T-helper 1 cell (primary cell): ENCODE measurements at regions not wholly inside any gene's neighbourhood (a gene's known extent, or its start where the extent isn't known, plus 50 kb on each side); places are given as distances from the start of the nearest gene placed in this dataset.

Experiments
- DNase-seq, 5 donors: peaks; one replicate each; pipeline ENCODE4 v3.0.0-alpha.2; 2012 to 2020

DNA sequence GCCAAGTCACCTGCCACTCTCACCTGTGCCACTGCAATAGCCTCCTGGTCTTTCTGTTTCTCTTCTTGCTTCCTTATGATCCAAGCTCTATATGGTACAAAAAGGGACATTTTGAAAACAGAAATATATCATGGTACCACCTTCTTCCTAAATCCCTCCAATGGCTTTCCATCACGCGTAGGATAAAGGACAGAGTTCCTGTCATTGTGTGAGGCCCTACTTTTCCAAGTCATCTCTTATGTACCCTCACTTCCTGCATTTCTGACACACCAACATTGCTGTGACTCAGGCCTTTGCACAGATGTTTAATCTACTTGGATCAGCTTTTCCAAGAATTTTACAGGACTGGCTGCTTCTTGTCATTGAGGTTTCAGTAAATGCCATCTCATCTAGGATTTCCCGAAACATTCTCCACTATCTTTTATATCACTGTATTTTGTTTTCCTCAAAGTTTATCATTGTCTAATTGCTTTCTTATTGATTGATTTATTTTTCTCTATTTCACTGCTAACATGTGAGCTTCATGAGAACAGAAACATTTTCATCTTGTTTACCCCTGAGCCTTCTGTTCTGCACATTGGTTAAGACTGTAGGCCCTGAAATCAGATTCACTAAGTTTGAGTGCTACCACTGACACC, 426.1 kb upstream of the FANCL start:
- DNase-seq: no peak

- no peak for DNase-seq
Observed at GRCh38 chr2:58666323-58666970, 425.3 kb upstream of the FANCL start.

DNA sequence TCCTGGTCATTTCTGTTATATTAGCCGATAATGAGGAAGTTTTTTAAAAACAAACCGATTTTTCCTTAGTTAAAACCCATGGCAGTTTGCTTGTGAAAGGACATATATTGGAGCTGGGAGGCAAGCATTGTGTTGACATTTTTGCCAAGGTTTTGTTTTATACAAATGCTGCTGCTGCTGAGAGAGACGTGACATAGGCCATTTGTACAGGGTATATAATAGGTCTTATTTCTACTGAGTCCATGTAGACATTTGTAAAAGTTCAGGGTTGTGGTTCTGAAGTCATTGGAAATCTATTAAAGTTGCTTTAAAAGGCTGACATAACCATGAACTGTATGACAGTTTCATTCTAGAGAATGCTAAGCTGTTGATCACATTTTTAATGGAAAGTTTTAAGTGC, 424.0 kb upstream of the FANCL start:
- DNase-seq: no peak

- no peak for DNase-seq
Observed at GRCh38 chr2:58664523-58665151, 423.5 kb upstream of the FANCL start.

GRCh38 chr2:58660046-58660445, 418.9 kb upstream of the FANCL start:
- no peak for DNase-seq

DNA sequence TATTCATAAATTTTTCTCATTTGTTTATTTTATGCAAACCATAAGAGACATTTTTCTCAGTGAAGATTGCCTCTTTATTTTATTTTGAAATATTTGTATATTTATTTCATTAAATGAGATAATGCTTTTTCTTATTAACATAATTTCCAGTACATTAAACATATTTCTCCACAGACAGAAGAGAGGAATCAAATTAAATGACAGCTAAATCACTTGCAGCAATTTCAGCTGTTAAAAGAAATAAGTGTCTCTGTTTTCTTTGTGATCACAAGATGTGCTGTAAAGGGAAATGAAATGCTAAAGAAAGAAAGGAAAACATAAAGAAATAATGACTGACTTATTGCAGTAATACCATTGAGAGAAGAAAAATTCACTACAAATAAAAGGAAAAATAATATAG, 414.0 kb upstream of the FANCL start:
- DNase-seq: no peak

GRCh38 chr2:58651930-58652329, 410.8 kb upstream of the FANCL start:
- no peak for DNase-seq

GRCh38 chr2:58650781-58651180, 409.7 kb upstream of the FANCL start:
- DNase-seq: no peak

DNA sequence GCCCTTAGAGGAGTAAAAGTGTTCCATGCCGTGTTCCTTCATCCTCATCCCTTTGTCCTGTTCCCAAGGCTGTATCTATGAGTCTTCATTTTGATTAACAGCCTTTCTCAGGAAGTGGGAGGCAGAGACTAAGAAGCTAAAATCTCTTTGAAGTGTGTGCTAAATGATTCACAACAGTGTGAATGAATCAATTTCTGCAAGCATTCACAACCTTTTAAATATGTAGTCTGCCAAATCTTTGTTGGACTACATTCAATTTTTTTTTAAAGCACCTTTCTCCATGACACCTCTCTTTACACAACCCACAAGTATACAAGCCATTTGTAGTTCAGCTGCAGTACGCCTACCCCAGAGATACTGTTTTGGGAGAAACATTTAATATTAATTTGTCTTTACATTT, 408.6 kb upstream of the FANCL start:
- no peak for DNase-seq

DNA sequence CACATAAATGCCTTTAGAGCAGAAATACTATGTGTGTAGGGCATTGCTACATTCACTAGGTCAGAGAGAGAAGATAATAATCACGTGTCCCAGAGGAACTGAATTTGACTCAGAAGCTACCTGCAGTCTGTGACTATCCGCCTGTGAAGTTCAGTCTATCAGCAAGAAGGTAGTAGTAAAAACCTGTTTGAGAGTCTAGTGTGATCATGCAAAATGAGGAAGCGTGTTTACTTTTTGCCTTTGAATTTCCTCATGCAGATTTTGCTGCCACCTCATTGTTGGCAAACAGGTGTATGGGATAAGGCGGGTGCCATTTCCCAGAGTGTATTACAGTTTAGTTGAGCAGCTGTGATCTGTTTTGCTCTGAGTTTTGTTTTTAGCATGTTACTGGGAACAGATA, 403.9 kb upstream of the FANCL start:
- DNase-seq: no peak

DNA sequence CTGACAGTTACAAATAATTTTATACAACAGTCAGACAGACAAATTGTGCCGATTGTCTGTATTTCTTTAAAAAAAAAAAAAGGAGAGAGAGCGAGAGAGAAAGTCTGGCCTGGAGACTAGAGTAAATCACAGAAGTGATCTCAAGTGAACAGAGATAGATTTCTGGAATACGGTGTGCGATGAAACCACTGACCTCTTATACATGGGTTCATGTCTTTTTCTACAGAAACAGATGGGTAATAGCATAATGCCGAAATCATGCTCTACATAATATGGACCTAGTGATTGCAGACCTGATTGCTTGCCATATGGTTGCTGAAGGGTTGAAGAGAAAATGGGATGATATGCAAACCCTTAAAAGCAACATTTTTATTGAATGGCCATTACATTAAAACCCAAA, 403.3 kb upstream of the FANCL start:
- DNase-seq: no peak

- DNase-seq: no peak
Observed at GRCh38 chr2:58641001-58641400, 399.9 kb upstream of the FANCL start.

GRCh38 chr2:58640042-58640441, 398.9 kb upstream of the FANCL start:
- DNase-seq: no peak

DNA sequence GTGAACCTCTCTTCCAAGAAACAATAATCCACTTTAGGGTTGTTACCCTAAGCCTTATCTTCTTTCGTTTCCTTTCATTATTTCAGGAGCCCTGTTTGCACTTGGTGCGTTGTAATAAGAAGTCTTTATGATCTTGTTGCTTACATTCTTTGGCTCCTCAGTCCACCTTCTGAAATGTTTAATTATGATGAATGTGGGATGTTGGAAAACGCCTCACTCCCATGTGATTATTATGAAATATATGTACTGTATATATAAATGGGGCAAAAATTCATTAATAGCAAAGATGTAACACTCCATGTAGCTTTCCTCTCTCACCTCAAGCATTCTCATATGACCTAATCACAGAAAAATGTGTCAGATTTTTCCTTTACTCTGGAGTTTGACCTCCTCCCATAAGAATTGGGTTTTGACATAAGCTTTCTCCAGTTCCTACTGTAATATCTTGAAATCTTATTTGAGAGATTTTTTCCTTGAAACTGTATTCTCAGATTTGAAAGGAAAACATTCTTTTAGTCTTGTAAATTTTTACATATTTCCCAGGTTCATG, 397.2 kb upstream of the FANCL start:
- DNase-seq: no peak

GRCh38 chr2:58636872-58637271, 395.7 kb upstream of the FANCL start:
- DNase-seq: no peak

- no peak for DNase-seq
Observed at GRCh38 chr2:58635801-58636375, 394.8 kb upstream of the FANCL start.

- no peak for DNase-seq
Observed at GRCh38 chr2:58634653-58635370, 393.7 kb upstream of the FANCL start.

GRCh38 chr2:58633613-58634365, 392.7 kb upstream of the FANCL start:
- DNase-seq: no peak

DNA sequence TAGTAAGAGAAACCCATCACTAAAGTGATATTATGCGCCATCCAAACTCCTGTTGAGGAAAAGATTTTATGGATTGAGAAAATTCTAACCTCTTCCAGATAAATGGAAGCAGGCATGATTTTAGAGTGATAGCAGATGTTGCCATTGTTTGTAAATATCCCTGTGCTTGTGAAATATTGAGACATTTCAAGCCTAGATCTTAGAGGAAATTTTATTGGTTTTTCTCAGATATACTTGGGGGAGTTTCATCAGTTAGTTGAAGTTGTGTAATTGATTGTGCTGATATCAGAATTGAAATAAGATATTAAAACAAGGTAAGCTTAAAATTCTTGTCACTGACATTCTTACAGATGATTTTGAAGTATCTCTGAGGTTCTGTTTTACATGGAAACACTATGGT, 390.9 kb upstream of the FANCL start:
- DNase-seq: no peak

GRCh38 chr2:58629545-58630119, 388.5 kb upstream of the FANCL start:
- DNase-seq: no peak

GRCh38 chr2:58620896-58621295, 379.8 kb upstream of the FANCL start:
- no peak for DNase-seq

DNA sequence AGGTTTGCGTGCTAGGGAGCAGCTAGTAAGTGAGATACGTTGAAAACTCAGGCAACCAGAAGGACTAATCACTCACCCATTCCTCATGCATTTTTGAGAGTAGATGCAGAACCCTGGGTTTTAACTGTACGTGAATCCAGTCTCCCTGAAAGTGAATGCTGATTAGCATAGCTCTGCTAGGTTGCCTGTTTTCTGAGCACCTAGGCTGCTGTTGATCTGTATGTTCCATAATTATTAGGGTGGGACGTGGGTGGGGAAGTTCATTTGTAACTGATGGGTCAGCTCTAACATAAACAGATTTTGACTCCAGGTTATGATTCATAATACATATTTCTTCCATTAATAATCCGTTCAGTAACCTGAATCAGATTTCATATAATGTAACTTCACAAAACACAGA, 379.0 kb upstream of the FANCL start:
- DNase-seq: no peak
